Right renal pelvis (tissue), 4 donors: ENCODE measurements at regions not wholly inside any gene's neighbourhood (a gene's known extent, or its start where the extent isn't known, plus 50 kb on each side); places are given as distances from the start of the nearest gene placed in this dataset.
A peak's percentile ranks its signal among the peaks of the same experiment; 100 is the strongest.
"Not testable (repeated sequence)": the region's sequence is repeated elsewhere in the genome, so short reads cannot be mapped to it uniquely, and the experiment has no call there.

Experiments
- DNase-seq, 4 donors: peaks; one replicate each; pipeline ENCODE4 v3.0.0-alpha.2; 2013; ENCODE audit warnings: low read depth in 4 of 4, low spot score in 3 of 4, missing footprints in 1 of 4

GRCh38 chr6:9370480-9370879, 935.1 kb upstream of the SLC35B3 start:
- no peak for DNase-seq

- DNase-seq = no peak
These were observed 930.0 kb upstream of the SLC35B3 start for GRCh38 chr6:9365378-9365777.

GRCh38 chr6:9361749-9362148, 926.4 kb upstream of the SLC35B3 start:
- no peak for DNase-seq

GRCh38 chr6:9360881-9361280, 925.5 kb upstream of the SLC35B3 start:
- DNase-seq = no peak

- no peak for DNase-seq
These were observed 912.3 kb upstream of the SLC35B3 start for GRCh38 chr6:9347608-9348007.

- no peak for DNase-seq
These were observed 911.6 kb upstream of the SLC35B3 start for GRCh38 chr6:9346923-9347322.

- DNase-seq = no peak
These were observed 900.1 kb upstream of the SLC35B3 start for GRCh38 chr6:9335431-9335830.

- no peak for DNase-seq
These were observed 899.6 kb upstream of the SLC35B3 start for GRCh38 chr6:9334979-9335378.

- DNase-seq = no peak
These were observed 897.0 kb upstream of the SLC35B3 start for GRCh38 chr6:9332241-9332780.

- no peak for DNase-seq
These were observed 881.5 kb upstream of the SLC35B3 start for GRCh38 chr6:9316831-9317230.

- no peak for DNase-seq
These were observed 880.8 kb upstream of the SLC35B3 start for GRCh38 chr6:9315966-9316650.

- no peak for DNase-seq
These were observed 872.9 kb upstream of the SLC35B3 start for GRCh38 chr6:9308284-9308683.

GRCh38 chr6:9307786-9308185, 872.4 kb upstream of the SLC35B3 start:
- DNase-seq = no peak

GRCh38 chr6:9307187-9307586, 871.8 kb upstream of the SLC35B3 start:
- DNase-seq = no peak

GRCh38 chr6:9295644-9296043, 860.3 kb upstream of the SLC35B3 start:
- DNase-seq = no peak

GRCh38 chr6:9292975-9293374, 857.6 kb upstream of the SLC35B3 start:
- DNase-seq = no peak

- not testable (repeated sequence) for DNase-seq
These were observed 855.0 kb upstream of the SLC35B3 start for GRCh38 chr6:9290342-9290741.

GRCh38 chr6:9272671-9273070, 837.3 kb upstream of the SLC35B3 start:
- no peak for DNase-seq

GRCh38 chr6:9266741-9267140, 831.4 kb upstream of the SLC35B3 start:
- no peak for DNase-seq

GRCh38 chr6:9257215-9257614, 821.9 kb upstream of the SLC35B3 start:
- no peak for DNase-seq

- DNase-seq = no peak
These were observed 818.9 kb upstream of the SLC35B3 start for GRCh38 chr6:9254251-9254650.

- DNase-seq = no peak
These were observed 817.5 kb upstream of the SLC35B3 start for GRCh38 chr6:9252799-9253198.

- DNase-seq = peak; percentile 25 to 43 (median 34)
These were observed 815.5 kb upstream of the SLC35B3 start for GRCh38 chr6:9250852-9251251.
